ENCODE measurements at regions not wholly inside any gene's neighbourhood (a gene's known extent, or its start where the extent isn't known, plus 50 kb on each side); places are given as distances from the start of the nearest gene placed in this dataset.
"Not testable (repeated sequence)": the region's sequence is repeated elsewhere in the genome, so short reads cannot be mapped to it uniquely, and the experiment has no call there.

DNA sequence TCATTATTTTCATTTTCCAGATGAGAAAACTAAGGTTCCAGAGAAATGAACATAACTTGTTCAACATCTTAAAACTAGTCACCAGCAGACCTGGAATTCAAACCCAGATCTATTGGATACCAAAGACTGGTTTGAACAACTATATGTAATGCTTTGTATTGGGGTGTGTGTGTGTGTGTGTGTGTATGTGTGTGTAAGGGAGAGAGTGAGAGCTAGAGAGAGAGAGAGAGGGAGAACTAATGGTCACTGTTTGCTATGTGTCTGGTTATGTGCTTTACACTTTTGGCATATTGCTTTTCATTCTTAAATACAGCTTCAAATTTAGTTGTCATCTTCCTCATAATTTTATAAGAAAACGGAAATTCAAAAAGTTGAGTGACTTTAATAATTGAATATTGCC is 134.7 kb upstream of the ZNF217 start:
- intact Hi-C loops (cut with DNase I; ENCODE audit: low total_unique reads): no loop called here
- no peak for DNase-seq
- H3K36me3 ChIP-seq: no peaks in the 10 kb centered on the region
- H3K9me3 ChIP-seq: no peaks in the 10 kb centered on the region
- H3K27me3 ChIP-seq (replicated peaks in 1 of 7): no peaks in the 10 kb centered on the region
- WGBS, 5 donors: 87 to 96% (median 90%) methylated on average over 1 of the region's 1 CpG
- no peak for TF ChIP-seq POLR2A (IDR thresholded peaks at IDR 0.05)
- H3K4me3 ChIP-seq: no peak overlapping the region
- no peak overlapping the region for H3K27ac ChIP-seq
- peaks cover 0 to 20% (median 4%) of the 10 kb centered on the region in 6 donors for H3K4me1 ChIP-seq

DNA sequence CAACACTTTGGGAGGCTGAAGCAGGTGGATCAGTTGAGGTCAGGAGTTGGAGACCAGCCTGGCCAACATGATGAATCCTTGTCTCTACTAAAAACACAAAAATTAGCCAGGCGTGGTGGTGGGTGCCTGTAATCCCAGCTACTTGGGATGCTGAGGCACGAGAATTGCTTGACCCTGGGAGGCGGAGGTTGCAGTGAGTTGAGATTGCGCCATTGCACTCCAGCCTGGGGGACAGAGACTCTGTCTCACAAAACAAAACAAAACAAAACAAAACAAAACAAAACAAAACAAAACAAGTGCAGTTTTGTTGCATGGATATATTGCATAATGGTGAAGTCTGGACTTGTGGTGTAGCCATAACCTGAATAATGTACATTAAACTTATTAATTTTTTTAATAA is 133.6 kb upstream of the ZNF217 start:
- DNase-seq; intact Hi-C loops (cut with DNase I; ENCODE audit: low total_unique reads); H3K4me3 ChIP-seq; H3K9me3 ChIP-seq; H3K27me3 ChIP-seq (replicated peaks in 1 of 7); H3K27ac ChIP-seq; H3K36me3 ChIP-seq: not testable (repeated sequence)
- H3K4me1 ChIP-seq: peaks cover 0 to 20% (median 4%) of the 10 kb centered on the region in 6 donors
- WGBS, 5 donors: 81 to 90% (median 87%) methylated on average over 4 of the region's 4 CpGs

GRCh38 chr20:53725575-53725970 is 131.9 kb upstream of the ZNF217 start:
- intact Hi-C loops (cut with DNase I; ENCODE audit: low total_unique reads): no loop called here
- Histone ChIP-seq H3K4me3 (no peak overlapping the region), H3K36me3 (no peaks in the 10 kb centered on the region), H3K27me3 (replicated peaks in 1 of 7) (no peaks in the 10 kb centered on the region), H3K9me3 (no peaks in the 10 kb centered on the region), H3K27ac (no peak overlapping the region), H3K4me1 (peaks cover 0 to 22% (median 4%) of the 10 kb centered on the region in 6 donors)
- TF ChIP-seq CTCF (IDR thresholded peaks at IDR 0.05 in 8 of 11, conservative IDR thresholded peaks at IDR 0.05 in 3 of 11): no peak
- no peak for TF ChIP-seq POLR2A (IDR thresholded peaks at IDR 0.05)
- no peak for TF ChIP-seq POLR2AphosphoS5 (IDR thresholded peaks at IDR 0.05)
- WGBS, 5 donors: 76 to 90% (median 85%) methylated on average over 11 of the region's 11 CpGs
- DNase-seq: no peak

DNA sequence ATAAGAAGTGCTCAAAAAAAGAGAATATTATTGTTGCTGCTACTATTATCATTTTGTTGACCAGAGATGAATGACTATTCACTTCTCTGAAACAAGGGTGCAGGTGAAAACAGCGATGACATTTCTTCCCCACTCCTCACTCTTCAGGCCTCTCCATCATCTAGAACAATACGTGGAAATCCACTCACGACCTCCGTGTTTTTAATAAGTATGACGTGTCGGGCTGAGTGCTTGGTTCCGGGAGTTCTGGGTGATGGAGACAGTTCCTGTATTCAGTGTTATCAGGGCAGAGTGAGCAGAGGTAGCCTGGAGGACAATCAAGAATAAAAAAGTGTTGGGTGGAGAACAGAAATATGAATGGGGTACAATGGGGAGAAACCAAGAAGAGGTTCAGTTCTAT is 130.0 kb upstream of the ZNF217 start:
- 76 to 88% (median 76%) methylated on average over 7 of the region's 7 CpGs for WGBS, 5 donors
- intact Hi-C loops (cut with DNase I; ENCODE audit: low total_unique reads): no loop called here
- TF ChIP-seq CTCF (IDR thresholded peaks at IDR 0.05 in 8 of 11, conservative IDR thresholded peaks at IDR 0.05 in 3 of 11) (no peak), POLR2AphosphoS5 (IDR thresholded peaks at IDR 0.05) (no peak), POLR2A (IDR thresholded peaks at IDR 0.05) (no peak)

DNA sequence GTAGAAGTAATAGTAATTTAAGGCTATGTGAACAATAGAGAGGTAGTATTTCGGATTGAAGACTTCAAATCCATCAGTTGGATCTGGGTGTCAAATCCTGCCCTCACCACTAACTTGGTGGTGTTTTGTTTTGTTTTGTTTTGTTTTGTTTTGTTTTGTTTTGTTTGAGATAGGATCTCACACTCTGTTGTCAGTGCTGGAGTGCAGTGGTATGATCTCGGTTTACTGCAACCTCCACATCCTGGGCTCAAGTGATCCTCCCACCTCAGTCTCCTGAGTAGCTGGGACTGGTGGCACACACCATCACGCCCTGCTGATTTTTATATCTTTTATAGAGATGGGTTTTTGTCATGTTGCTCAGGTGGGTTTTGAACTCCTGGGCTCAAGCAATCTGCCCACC is 129.4 kb upstream of the ZNF217 start:
- no peak for TF ChIP-seq CTCF (IDR thresholded peaks at IDR 0.05 in 8 of 11, conservative IDR thresholded peaks at IDR 0.05 in 3 of 11)
- no peak for TF ChIP-seq POLR2AphosphoS5 (IDR thresholded peaks at IDR 0.05)
- no peak for TF ChIP-seq POLR2A (IDR thresholded peaks at IDR 0.05)
- Histone ChIP-seq H3K27me3 (replicated peaks in 1 of 7) (no peaks in the 10 kb centered on the region), H3K36me3 (no peaks in the 10 kb centered on the region), H3K4me1 (peaks cover 0 to 23% (median 5%) of the 10 kb centered on the region in 6 donors), H3K4me3 (no peak overlapping the region), H3K27ac (no peak overlapping the region), H3K9me3 (no peaks in the 10 kb centered on the region)
- whole genome bisulfite sequencing, 5 donors: 85 to 92% (median 88%) methylated on average over 3 of the region's 3 CpGs
- intact Hi-C loops (cut with DNase I; ENCODE audit: low total_unique reads): no loop called here
- no peak for DNase-seq

More for the DNA sequence above, 130.0 kb upstream of the ZNF217 start:
- no peak overlapping the region for H3K27ac ChIP-seq
- no peak for DNase-seq
- H3K4me3 ChIP-seq: no peak overlapping the region
- no peaks in the 10 kb centered on the region for H3K9me3 ChIP-seq
- H3K4me1 ChIP-seq: peaks cover 0 to 18% (median 4%) of the 10 kb centered on the region in 6 donors
- H3K36me3 ChIP-seq: no peaks in the 10 kb centered on the region
- H3K27me3 ChIP-seq (replicated peaks in 1 of 7): no peaks in the 10 kb centered on the region

Data from spleen (tissue), 11 donors.